Kidney (tissue), 13 donors: ENCODE measurements at regions not wholly inside any gene's neighbourhood (a gene's known extent, or its start where the extent isn't known, plus 50 kb on each side); places are given as distances from the start of the nearest gene placed in this dataset.

Experiments used
- DNase-seq, 5 donors: peaks; one replicate each; pipeline ENCODE4 v3.0.0-alpha.2; 2013 to 2020
- FAIRE-seq: peaks from 2 replicates; lab custom pipeline; 2012; peaks lifted over from hg19 to GRCh38; lab: Jason Lieb, UNC
- H3K27ac ChIP-seq, 2 donors: one replicate each; pipeline ENCODE4 v1.7.0; 2013; ENCODE audit warnings: low read depth in 2 of 2, low read length in 2 of 2, inconsistent platforms in 1 of 2
- H3K27me3 ChIP-seq: one replicate; pipeline ENCODE4 v1.7.1; 2013; ENCODE audit warnings: low read length, inconsistent platforms; ENCODE audit not compliant: control insufficient read depth, insufficient read depth
- H3K36me3 ChIP-seq, 3 donors: one replicate each; pipeline versions ENCODE4 v1.7.0 to v1.7.1; 2013; ENCODE audit warnings: low read length in 3 of 3, control low read depth in 1 of 3, inconsistent platforms in 1 of 3; ENCODE audit not compliant: insufficient read depth in 3 of 3, control insufficient read depth in 2 of 3
- H3K4me1 ChIP-seq, 3 donors: one replicate each; pipeline versions ENCODE4 v1.7.0 to v1.7.1; 2013; ENCODE audit warnings: low read length in 3 of 3, inconsistent platforms in 1 of 3, low read depth in 1 of 3; ENCODE audit not compliant: control insufficient read depth in 2 of 3, insufficient read depth in 2 of 3
- H3K4me3 ChIP-seq, 3 donors: one replicate each; pipeline versions ENCODE4 v1.7.0 to v1.8.1; 2013; ENCODE audit warnings: low read length in 3 of 3, control low read depth in 1 of 3, inconsistent platforms in 1 of 3
- H3K9ac ChIP-seq, 3 donors: one replicate each; pipeline versions ENCODE4 v1.7.0 to v1.7.1; 2013; ENCODE audit warnings: low read length in 3 of 3, control low read depth in 1 of 3, inconsistent platforms in 1 of 3
- H3K9me3 ChIP-seq, 3 donors: one replicate each; pipeline versions ENCODE4 v1.7.0 to v1.7.1; 2013; ENCODE audit warnings: low read length in 3 of 3, control low read depth in 1 of 3, inconsistent platforms in 1 of 3; ENCODE audit not compliant: control insufficient read depth in 2 of 3, insufficient read depth in 1 of 3
- intact Hi-C: fragments of 100-400 bp; cut with DNase I; formaldehyde crosslinking; loops from one replicate; pipeline ENCODE4 v1.11.1; 2022
- TF ChIP-seq, protein P1 (sequence below): IDR thresholded peaks from 3 replicates; pipeline ENCODE4 v1.5.1; 2012; ENCODE audit warnings: mild to moderate bottlenecking, moderate library complexity, borderline replicate concordance; ENCODE audit not compliant: insufficient read depth; ENCODE audit errors: extremely low read depth
- donor health status: control.
- donor health status: control.
- donor health status: control.
- donor health status: control.
- donor health status: control.
- donor health status: DM: yes; HTN: yes; CAD: no.
- donor health status: Normal renal cell carcinoma (clear cell type).

- no peaks in the 10 kb centered on the region for H3K27me3 ChIP-seq
- H3K4me3 ChIP-seq = no peak overlapping the region
- H3K36me3 ChIP-seq = no peaks in the 10 kb centered on the region
- DNase-seq (no peak), FAIRE-seq (no peak)
- intact Hi-C loops = no loop called here
- TF ChIP-seq, protein P1, sequence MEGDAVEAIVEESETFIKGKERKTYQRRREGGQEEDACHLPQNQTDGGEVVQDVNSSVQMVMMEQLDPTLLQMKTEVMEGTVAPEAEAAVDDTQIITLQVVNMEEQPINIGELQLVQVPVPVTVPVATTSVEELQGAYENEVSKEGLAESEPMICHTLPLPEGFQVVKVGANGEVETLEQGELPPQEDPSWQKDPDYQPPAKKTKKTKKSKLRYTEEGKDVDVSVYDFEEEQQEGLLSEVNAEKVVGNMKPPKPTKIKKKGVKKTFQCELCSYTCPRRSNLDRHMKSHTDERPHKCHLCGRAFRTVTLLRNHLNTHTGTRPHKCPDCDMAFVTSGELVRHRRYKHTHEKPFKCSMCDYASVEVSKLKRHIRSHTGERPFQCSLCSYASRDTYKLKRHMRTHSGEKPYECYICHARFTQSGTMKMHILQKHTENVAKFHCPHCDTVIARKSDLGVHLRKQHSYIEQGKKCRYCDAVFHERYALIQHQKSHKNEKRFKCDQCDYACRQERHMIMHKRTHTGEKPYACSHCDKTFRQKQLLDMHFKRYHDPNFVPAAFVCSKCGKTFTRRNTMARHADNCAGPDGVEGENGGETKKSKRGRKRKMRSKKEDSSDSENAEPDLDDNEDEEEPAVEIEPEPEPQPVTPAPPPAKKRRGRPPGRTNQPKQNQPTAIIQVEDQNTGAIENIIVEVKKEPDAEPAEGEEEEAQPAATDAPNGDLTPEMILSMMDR = no peak
- H3K9ac ChIP-seq = no peak overlapping the region
- H3K9me3 ChIP-seq = no peaks in the 10 kb centered on the region
- H3K4me1 ChIP-seq = no peaks in the 10 kb centered on the region
- no peak overlapping the region for H3K27ac ChIP-seq
Measured at GRCh38 chr3:74357881-74358280, 256.6 kb downstream of the CNTN3 start.

- DNase-seq = no peak
- H3K9ac ChIP-seq = no peak overlapping the region
- intact Hi-C loops = no loop called here
- FAIRE-seq = no peak
- TF ChIP-seq, protein P1 = no peak
- no peaks in the 10 kb centered on the region for H3K36me3 ChIP-seq
- no peaks in the 10 kb centered on the region for H3K4me1 ChIP-seq
- H3K4me3 ChIP-seq = no peak overlapping the region
- H3K27me3 ChIP-seq = no peaks in the 10 kb centered on the region
- H3K27ac ChIP-seq = no peak overlapping the region
- H3K9me3 ChIP-seq = no peaks in the 10 kb centered on the region
Measured at GRCh38 chr3:74353039-74353438, 261.4 kb downstream of the CNTN3 start.

- Histone ChIP-seq H3K4me1 (no peaks in the 10 kb centered on the region), H3K36me3 (no peaks in the 10 kb centered on the region), H3K4me3 (no peak overlapping the region), H3K9ac (no peak overlapping the region), H3K9me3 (no peaks in the 10 kb centered on the region), H3K27ac (no peak overlapping the region), H3K27me3 (no peaks in the 10 kb centered on the region)
- TF ChIP-seq, protein P1 = no peak
- FAIRE-seq (no peak), DNase-seq (no peak)
- intact Hi-C loops = no loop called here
Measured at GRCh38 chr3:74352166-74352565, 262.3 kb downstream of the CNTN3 start.

DNA sequence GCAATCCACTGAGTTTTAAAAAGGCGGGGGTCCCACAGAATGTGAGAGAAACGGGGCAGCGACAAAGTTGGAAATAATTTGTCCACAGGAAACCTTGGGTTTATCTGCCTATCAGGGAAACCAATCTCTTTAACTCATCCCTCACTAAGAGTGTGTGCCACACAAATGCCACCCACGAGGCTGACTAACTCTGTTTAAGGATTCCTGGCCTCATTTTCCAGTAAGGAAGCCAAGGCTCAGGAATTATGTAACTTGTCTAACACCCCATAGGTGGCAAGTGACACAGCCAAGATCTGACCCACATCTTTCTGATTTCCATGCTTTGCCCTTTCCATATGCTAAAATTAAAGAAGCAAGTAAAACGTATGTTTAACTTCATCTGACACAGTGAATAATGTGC is 263.2 kb downstream of the CNTN3 start:
- Histone ChIP-seq H3K4me3 (no peak overlapping the region), H3K27me3 (no peaks in the 10 kb centered on the region), H3K36me3 (no peaks in the 10 kb centered on the region), H3K9me3 (no peaks in the 10 kb centered on the region), H3K9ac (no peak overlapping the region), H3K4me1 (no peaks in the 10 kb centered on the region), H3K27ac (no peak overlapping the region)
- FAIRE-seq (no peak), DNase-seq (no peak)
- TF ChIP-seq, protein P1 = no peak
- intact Hi-C loops = no loop called here
